Activated CD8-positive, alpha-beta memory T cell treated with anti-CD3 and anti-CD28 coated beads, Interleukin-2, amount 50 U/mL, for 1 hour (primary cell): ENCODE measurements at regions not wholly inside any gene's neighbourhood (a gene's known extent, or its start where the extent isn't known, plus 50 kb on each side); places are given as distances from the start of the nearest gene placed in this dataset.
"Not testable (repeated sequence)": the region's sequence is repeated elsewhere in the genome, so short reads cannot be mapped to it uniquely, and the experiment has no call there.

Experiments used
- DNase-seq: peaks from one replicate; pipeline ENCODE4 v3.0.0-alpha.2; 2020; ENCODE audit errors: extremely low read depth

DNA sequence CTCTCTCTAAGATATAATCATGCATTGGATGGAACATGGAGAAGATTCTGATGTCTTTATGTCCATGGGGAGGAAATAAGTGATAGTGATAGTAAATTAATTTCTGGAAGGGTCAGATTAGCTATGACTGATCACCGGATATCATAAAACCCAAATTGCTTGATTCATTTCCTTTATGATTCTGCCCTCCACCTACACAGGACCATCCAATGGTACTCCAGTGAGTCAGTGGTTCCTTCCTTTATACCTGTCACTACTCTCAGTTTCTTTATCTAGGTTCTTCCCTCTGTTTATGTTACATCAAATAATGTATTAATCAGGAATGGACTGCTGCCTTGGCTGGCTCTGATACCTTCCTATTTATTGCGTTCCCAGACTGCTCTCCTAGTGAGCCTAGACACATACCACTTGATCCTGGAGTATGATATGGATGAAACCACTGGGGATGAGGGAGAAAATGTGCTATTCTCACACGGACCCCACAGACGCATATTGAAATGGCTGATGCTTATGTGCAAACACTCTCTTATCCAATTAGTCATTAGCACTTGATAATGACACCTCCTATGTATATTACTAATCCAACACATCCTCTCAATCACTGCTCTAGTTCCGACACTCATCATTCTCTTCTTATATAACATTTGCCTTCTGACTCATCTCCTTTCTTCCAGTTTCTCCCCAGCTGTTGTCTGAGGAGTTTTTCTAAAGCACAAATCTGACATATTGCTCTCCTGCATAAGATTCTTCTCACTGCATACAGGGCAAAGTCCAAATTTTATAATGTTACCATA, 315.6 kb downstream of the INSIG2 start:
- no peak for DNase-seq

GRCh38 chr2:118388771-118389170, 300.5 kb downstream of the INSIG2 start:
- DNase-seq: no peak

- no peak for DNase-seq
Measured at GRCh38 chr2:118387509-118387908, 299.2 kb downstream of the INSIG2 start.

DNA sequence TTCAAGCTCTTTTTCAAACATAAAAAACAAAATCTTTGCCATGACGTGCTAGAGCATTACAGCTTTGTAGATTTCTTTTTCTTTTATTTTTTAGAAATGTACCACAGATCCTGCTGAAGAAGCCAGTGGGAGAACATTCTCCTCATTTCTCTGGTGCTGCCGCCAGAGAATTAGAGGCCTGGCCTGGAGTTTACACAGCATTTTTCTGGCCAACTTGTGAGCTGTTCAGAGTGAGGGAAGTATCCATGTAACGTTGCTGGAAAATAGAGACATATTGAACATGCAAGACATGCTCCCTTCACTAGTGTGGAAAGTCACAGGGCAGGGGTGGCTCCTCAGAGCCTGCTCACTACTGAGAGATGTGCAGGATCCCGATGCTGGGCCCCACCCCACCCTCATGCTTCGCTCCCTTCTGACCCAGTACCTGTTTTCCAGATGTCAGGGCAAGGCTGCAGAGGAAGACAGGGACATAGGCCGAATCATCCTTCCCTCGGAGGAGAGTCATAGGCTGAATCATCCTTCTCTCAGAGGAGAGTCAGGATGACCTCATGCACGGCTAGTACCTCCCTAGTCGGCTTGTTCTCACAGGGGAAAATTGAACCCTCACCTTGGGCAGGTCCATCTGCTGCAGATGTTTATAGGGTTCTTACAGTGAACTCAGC, 298.5 kb downstream of the INSIG2 start:
- DNase-seq: no peak

DNA sequence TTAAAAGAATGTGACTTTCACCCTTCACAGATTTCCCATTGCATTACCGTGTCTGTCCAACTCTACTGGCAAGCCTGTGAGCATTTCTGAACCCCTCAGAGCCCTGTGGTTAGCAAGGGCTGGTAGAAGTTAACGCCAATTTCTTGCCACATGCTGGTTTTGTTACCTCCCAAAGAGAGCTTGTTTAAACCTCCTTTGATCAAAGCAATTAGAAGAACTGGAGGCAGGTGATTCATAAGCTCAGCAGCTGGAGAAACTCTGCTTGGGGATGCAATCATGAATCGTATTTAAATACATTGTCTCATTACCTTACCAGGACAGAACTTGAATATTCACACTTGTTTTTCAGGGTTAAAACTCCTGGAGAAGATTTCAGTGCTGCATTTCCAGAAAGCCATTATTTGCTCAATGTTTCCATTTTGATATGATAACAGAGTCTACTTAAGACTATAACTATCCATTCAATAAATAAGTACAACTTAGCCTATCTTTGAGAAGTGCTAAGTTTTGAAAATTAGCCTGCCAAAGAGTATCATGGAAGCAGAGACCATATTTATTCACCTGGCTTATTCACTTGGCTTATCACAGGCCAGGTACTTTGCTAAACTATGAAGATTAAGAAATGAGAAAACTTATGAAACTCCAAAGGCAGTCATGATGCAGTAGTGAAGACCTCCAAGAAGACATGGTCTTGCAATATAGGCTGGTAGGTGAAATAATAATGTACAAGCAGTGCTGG, 292.8 kb downstream of the INSIG2 start:
- DNase-seq: no peak

DNA sequence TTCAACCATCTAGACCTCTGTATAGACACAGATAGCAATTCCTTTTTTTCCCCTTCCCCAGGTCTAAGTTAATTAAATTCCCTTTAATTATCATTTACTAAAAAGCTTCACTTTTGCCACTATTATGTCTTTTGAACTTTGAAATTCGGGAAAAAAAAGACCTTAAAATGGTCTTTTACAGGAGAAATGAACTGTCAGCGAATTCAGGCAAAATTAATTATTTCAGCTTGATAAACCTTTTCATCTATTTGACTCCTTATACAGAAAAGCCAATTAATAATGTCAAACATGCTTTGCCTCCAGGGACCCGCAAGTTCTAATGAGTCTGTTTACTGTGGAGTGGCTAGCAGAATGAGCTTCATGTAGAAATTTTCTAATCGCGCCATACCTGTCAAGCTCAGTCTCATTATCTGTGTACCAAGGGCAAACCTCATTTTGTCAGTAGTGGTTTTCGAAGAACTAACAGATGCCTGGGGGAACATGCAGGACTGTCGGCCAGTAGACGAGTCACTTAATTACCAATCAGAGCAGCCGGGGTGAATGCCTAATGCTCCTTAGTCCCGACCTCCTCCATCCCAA, 287.7 kb downstream of the INSIG2 start:
- no peak for DNase-seq

GRCh38 chr2:118374974-118375755, 286.9 kb downstream of the INSIG2 start:
- no peak for DNase-seq

- no peak for DNase-seq
Measured at GRCh38 chr2:118372886-118373830, 284.9 kb downstream of the INSIG2 start.

GRCh38 chr2:118371515-118371914, 283.2 kb downstream of the INSIG2 start:
- DNase-seq: no peak

- not testable (repeated sequence) for DNase-seq
Measured at GRCh38 chr2:118369521-118369920, 281.2 kb downstream of the INSIG2 start.

GRCh38 chr2:118363604-118364003, 275.3 kb downstream of the INSIG2 start:
- no peak for DNase-seq

- DNase-seq: no peak
Measured at GRCh38 chr2:118356051-118356450, 267.8 kb downstream of the INSIG2 start.

DNA sequence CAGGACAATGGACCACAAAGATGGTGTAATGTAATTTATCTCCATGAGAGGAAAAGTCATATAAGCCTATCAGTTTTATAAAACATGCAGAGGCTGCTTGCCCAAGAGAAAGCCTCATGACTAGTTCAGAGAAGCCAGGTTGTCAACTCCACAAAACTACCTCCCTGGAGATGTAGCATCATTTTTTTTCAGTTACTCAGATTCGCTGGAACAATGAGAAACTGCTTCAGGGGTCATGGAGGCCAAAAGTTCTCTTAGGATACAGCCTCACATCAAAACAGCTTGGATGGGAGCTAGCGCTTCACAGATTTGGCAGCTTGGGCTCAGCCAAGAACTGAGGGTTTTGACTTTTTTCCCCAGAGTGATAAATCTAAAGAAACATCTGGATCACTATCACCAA, 263.5 kb downstream of the INSIG2 start:
- DNase-seq: no peak

GRCh38 chr2:118350621-118351020, 262.4 kb downstream of the INSIG2 start:
- no peak for DNase-seq

GRCh38 chr2:118349365-118349764, 261.1 kb downstream of the INSIG2 start:
- no peak for DNase-seq

DNA sequence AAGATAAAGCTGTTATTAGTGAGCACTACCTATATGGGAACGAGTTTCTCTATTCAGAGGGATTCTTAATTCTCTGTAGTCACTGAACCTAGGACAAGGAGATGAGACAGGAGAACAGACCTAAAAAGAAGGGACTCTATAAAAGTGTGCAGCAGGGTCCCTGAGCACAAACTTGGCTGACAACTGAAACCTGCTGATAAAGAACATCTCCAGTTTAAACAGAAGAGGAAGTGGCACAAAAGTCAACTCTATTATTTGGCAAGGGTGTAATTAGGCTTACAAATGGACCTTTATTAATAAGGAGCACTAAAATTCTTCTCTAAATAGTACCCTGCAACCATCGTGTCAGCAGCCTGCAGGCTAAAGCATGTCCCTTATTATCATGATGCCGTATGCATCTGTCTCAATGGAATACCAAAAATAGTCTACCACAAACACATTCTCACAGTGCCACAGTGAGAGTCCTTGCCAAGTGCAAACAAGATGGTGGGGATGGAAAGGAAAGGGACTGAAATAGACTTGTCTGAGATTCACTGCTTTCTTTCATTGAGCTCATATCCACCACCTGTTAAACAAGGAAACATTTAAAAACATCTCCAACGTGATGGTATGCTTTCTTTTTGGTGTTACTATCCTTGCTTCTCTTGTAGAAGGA, 260.2 kb downstream of the INSIG2 start:
- DNase-seq: no peak

GRCh38 chr2:118345465-118345864, 257.2 kb downstream of the INSIG2 start:
- DNase-seq: no peak

DNA sequence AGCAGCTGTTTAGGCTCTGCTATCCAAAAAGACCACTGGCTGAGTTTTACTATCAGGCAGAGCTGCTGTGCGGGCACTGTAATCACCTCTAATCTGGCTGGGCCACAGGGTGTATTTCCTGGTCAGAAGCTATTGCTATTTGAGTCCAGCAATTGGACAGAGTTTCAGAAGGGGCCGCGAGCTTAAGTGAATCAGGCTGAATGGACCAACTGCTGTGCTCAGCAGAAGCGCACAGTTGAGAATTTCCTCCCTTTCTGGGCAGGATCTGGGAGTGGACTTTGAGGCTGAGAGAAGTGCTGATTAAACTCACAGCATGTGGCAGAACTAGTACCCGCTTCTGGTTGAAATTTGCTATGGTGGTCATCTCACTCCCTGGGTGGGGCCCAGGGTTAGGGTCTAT, 251.8 kb downstream of the INSIG2 start:
- DNase-seq: no peak

DNA sequence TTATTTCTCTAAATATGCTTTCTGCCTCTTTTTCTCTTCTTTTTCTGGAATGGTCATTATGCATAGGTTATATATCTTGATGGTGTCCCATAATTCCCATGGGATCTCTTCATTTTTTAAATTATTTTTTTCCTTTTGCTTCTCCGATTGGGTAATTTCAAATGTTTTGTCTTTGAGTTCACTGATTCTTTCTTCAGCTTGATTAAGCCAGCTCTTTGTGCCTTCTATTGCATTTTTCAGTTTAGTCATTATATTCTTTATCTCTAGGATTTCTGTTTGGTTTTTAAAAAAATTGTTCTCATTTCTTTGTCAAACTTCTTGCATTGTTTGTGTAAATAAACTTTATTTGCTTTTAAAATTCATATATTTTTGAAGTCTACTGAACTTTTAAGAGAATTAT, 251.1 kb downstream of the INSIG2 start:
- DNase-seq: no peak

DNA sequence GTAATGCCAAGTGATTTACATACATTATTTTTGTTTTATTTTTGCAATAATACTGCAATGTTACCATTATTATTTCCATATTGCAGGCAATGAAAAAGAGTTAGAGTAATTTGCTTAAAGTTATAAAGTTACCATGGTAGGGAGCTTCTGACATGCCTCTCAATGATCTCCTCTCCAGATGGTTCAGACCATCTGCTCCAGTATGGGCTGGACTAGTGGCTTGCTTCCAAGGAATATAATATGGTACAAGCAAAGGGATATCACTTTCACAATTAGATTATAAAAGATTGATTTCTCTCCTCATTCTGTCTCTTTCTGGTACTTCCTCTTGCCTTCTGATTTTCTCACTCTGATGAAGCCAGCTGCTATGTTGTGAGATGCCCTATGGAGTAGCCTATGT, 245.4 kb downstream of the INSIG2 start:
- no peak for DNase-seq
